GM18499 (cell line): ENCODE measurements at regions not wholly inside any gene's neighbourhood (a gene's known extent, or its start where the extent isn't known, plus 50 kb on each side); places are given as distances from the start of the nearest gene placed in this dataset.
"Not testable (repeated sequence)": the region's sequence is repeated elsewhere in the genome, so short reads cannot be mapped to it uniquely, and the experiment has no call there.

Experiments used
- ATAC-seq: cut with Tn5 transposase; IDR thresholded peaks from one replicate; pipeline ENCODE4 v1.9.1; 2021; ENCODE audit warnings: moderate number of reproducible peaks; ENCODE audit not compliant: insufficient read depth, unreplicated experiment

DNA sequence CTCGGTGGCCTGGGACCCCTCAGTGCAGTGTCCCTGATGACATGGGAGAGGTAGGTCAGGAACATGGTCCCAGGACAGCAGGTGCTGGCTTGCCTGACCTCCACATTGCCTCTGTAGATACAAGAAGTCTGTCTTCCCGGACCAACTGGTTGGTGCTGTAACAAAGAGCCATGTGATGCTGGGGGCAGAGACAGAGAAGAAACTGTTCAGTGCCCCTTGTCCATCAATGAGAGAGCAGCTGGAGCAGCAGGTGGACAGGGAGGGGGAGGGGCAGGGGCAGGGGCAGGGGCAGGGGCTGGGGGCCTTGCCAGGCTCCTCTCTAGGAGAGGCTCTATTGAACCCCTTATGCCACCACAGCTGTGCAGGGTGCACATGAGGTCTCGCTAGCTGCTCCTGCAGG, 191.8 kb downstream of the KLRB1 start:
- ATAC-seq: not testable (repeated sequence)

DNA sequence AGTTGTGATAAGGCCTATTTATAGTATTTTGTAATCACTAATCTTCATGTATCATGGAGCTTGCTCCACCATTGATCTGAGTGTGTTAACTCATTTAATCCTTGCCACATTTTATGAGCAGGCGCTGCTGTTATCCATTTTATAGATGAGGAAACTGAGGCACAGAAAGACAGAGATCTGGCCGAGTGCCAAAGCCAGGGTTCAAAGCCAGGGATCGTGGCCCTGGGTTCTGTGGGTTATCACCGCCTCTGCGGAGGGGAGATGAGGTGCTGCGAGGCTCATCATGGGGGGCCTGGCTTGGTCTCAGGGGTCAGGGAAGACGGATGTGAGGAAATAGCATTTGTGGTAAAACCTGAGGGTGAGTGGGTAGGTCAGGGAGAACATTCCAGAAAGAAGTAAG, 193.9 kb downstream of the KLRB1 start:
- ATAC-seq: not testable (repeated sequence)

DNA sequence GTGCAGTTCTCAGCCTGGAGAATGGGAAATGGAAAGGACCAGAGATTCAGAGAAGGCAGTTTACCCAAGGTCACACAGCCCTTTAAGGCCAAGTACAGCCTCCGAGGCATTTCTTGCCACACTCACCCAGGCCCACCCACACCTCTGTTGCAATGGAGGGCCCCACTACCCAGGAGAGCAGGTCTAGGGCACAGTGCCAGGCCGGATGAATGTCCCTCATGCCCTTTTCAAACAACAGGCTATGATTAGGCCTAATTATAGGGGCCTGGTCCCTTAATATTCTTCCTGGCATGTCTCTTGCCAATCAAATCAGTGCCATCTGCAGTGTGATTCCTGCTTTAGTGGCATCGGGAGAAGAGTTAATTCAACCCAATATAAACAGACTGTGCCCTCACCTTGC, 195.3 kb downstream of the KLRB1 start:
- not testable (repeated sequence) for ATAC-seq

GRCh38 chr12:9411616-9412268, 196.0 kb downstream of the KLRB1 start:
- not testable (repeated sequence) for ATAC-seq

GRCh38 chr12:9407425-9407748, 199.2 kb upstream of the PZP start:
- not testable (repeated sequence) for ATAC-seq

DNA sequence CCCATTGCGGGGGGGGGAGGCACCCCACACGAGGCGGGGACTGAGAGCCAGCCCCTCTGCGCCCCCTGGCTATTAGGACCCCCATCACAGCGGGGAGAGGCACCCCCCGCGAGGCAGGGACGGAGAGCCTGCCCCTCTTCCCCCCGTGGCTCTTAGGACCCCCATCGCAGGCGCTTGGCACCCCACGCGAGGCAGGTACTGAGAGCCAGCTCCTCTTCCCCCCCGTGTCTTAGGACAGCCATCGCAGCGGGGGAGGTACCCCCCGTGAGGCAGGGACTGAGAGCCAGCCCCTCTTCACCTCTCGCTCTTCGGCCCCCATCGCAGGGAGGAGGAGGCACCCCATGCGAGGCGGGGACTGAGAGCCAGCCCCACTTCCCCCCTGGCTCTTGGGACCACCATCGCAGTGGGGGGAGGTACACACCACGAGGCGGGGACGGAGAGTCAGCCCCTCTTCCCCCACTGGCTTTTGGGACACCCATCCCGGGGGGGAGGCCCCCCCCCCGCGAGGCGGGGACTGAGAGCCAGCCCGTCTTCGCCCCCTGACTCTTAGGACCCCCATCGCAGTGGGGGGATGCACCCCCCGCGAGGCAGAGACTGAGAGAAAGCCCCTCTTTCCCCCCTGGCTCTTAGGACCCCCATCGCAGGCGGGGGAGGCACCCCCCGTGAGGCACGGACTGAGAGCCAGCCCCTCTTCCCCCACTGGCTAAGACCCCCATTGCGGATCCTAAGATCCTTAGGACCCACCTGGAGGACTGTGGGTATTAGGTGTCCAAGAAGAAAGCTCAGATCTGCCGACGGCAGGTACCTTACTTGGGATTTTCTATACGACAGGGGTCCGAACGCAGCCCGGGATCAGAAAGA, 198.6 kb upstream of the PZP start:
- no peak for ATAC-seq

DNA sequence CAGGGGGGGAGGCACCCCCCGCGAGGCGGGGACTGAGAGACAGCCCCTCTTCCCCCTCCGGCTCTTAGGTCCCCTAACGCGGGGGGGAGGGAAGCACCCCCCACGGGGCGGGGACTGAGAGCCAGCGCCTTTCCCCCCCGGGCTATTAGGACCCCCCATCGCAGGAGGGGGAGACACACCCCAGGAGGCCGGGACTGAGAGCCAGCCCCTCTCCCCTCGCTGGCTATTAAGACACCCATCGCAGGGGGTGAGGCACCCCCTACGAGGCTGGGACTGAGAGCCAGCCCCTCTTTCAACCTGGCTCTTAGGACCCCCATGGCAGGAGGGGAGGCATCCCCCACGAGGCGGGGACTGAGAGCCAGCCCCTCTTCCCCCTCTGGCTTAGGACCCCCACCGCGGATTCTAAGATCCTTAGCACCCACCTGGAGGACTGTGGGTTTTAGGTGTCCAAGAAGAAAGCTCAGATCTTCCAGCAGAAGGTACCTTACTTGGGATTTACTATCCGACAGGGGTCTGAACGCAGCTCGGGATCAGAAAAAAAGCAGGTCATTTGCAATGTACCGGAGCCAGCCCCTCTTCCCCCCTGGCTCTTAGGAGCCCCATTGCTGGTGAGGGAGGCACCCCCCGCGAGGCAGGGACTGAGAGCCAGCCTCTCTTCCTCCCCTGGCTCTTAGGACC, 197.8 kb upstream of the PZP start:
- ATAC-seq: no peak

DNA sequence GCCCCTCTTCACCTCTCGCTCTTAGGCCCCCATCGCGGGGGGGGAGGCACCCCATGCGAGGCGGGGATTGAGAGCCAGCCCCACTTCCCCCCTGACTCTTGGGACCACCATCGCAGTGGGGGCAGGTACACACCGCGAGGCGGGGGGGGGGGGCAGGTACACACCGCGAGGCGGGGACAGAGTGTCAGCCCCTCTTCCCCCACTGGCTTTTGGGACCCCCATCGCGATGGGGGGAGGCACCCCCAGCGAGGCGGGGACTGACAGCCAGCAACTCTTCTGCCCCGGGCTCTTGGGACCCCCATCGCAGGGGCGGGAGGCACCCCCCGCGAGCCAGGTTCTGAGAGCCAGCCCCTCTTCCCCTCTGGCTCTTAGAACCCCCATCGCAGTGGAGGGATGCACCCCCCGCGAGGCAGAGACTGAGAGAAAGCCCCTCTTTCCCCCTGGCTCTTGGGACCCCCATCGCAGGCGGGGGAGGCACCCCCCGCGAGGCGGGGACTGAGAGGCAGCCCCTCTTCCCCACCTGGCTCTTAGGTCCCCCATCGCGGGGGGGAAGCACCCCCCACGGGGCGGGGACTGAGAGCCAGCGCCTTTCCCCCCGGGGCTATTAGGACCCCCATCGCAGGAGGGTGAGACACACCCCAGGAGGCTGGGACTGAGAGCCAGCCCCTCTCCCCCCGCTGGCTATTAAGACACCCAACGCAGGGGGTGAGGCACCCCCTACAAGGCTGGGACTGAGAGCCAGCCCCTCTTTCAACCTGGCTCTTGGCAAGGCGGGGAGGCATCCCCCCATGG, 196.5 kb upstream of the PZP start:
- ATAC-seq: no peak

DNA sequence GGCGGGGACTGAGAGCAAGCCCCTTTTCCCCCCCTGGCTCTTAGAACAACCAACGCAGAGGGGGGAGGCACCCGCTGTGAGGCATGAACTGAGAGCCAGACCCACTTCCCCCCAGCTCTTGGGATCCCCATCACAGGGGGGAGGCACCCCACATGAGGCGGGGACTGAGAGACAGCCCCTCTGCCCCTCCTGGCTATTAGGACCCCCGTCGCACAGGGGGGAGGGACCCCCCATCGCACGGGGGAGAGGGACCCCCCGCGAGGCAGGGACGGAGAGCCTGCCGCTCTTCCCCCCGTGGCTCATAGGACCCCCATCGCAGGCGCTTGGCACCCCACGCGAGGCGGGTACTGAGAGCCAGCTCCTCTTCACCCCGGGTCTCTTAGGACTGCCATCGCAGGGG, 195.8 kb upstream of the PZP start:
- ATAC-seq: no peak

DNA sequence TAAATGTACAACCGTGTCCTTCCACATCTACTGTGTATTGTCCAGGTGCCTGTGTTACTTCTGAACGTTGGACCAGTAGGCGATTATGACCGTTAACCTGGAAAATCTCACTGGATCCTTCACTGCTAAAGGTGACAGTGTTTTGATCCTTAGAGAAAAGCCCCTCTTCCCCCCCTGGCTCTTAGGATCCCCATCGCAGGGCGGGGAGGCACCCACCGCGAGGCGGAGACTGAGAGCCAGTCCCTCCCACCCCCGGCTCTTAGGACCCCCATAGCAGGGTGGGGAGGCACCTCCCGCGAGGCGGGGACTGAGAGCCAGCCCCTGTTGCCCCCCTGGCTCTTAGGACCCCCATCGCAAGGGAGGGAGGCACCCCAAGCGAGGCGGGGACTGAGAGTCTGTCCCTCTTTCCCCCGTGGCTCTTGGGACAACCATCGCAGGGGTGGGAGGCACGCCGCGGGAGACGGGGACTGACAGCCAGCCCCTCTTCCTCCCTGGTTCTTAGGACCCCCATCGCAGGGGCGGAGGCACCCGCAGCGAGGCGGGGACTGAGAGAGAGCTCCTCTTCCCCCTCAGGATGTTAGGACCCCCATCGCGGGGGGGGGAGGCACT, 194.3 kb upstream of the PZP start:
- not testable (repeated sequence) for ATAC-seq

GRCh38 chr12:9396367-9396766, 188.2 kb upstream of the PZP start:
- not testable (repeated sequence) for ATAC-seq

GRCh38 chr12:9395220-9395619, 187.0 kb upstream of the PZP start:
- not testable (repeated sequence) for ATAC-seq

DNA sequence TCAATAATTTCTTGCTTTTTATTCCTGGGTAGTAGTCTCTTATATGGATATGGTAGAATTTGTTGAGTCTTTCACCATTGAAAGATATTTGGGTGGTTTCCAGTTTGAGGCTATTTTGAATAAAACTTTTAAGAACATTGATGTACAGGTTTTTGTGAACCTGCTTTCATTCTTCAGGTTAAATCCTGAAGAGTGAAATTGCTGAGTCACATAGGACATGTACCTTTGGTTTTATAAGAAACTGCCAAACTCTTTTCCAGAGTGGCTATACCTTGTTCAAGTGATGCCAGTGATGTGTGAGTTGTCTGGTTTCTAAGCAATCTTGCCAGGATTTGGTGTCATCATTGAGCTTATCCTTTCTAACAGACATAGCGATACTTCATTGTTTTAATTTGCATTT, 184.6 kb upstream of the PZP start:
- ATAC-seq: no peak

DNA sequence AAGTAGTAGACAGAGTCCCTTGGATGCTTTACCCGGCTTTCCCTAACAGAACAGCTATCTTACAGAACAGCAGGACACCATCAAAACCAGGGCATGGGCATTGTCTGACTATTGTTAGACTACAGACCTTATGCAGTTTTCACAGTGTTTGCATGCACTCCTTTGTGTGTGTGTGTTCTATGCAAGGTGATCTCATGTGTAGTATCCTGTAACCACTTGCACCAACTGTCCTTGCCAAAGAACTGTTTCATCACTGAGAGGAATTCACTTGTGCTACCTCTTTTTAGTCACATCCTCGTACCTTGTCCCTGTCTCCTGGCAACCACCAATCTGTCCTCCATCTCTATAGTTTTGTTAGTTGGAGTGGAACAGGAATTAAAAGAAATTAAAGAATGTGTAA, 183.6 kb upstream of the PZP start:
- no peak for ATAC-seq

- ATAC-seq: no peak
Observed at GRCh38 chr12:9390761-9391160, 182.6 kb upstream of the PZP start.

GRCh38 chr12:9389796-9390195, 181.6 kb upstream of the PZP start:
- no peak for ATAC-seq

DNA sequence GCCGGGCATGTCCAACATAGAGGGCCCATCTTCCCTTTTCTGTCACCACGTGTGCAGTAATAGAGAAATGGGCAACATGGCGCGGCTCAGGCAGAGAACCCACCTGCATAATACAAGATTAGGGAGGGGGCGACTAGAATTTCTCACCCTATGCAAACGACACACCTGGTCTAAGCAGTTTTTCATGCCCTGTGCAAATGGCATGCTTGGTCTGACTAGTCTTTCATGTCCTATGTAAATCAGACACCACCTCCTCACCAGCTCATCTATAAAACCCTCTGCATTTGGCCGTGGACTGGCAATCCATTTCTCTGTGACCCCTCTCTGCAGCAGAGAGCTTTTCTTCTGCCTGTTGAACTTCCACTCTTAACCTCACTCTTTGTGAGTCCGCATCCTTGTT, 180.2 kb upstream of the PZP start:
- no peak for ATAC-seq

GRCh38 chr12:9387450-9387849, 179.3 kb upstream of the PZP start:
- ATAC-seq: no peak

GRCh38 chr12:9383585-9383984, 175.4 kb upstream of the PZP start:
- ATAC-seq: no peak

DNA sequence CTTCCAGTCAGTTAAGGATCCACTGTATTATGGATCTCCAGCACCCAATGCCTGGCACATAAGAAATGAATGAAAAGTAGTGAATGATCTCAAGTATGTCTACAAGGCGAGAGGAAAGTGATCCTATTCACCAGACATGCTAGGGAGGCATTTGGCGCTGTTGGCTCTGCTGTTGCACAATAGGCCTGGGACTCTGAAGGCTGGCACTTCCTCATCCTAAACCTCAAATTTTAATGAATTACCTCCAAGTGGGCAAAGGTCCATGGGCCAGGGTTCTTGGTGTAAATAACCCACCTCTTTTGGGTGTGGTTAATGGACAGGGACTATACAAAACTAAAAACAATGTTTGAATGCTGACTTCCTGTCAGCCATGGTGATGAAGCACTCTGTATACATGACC, 173.4 kb upstream of the PZP start:
- no peak for ATAC-seq
